H1 (cell line): ENCODE measurements at regions not wholly inside any gene's neighbourhood (a gene's known extent, or its start where the extent isn't known, plus 50 kb on each side); places are given as distances from the start of the nearest gene placed in this dataset.

Experiments
- CHD1 ChIP-seq: IDR thresholded peaks from 2 replicates; pipeline ENCODE4 v1.6.1; 2012; ENCODE audit warnings: low read depth, low read length, improper control_type of control experiment
- POLR2AphosphoS5 ChIP-seq: IDR thresholded peaks from 2 replicates; pipeline ENCODE4 v1.6.1; 2011; ENCODE audit warnings: low read depth, low read length
- SP4 ChIP-seq: IDR thresholded peaks from 2 replicates; pipeline ENCODE4 v1.6.1; 2012; ENCODE audit warnings: low read length, inconsistent platforms
- TAF1 ChIP-seq: IDR thresholded peaks from 2 replicates; pipeline ENCODE4 v1.6.1; 2011; ENCODE audit warnings: mild to moderate bottlenecking, low read depth, low read length
- TF ChIP-seq, protein P1 (sequence below): fragments of 300-600 bp; sonication (generic); IDR thresholded peaks from 2 replicates; pipeline ENCODE4 v1.7.1; 2012; ENCODE audit warnings: low read length, moderate library complexity, mild to moderate bottlenecking, inconsistent platforms; ENCODE audit not compliant: insufficient replicate concordance

DNA sequence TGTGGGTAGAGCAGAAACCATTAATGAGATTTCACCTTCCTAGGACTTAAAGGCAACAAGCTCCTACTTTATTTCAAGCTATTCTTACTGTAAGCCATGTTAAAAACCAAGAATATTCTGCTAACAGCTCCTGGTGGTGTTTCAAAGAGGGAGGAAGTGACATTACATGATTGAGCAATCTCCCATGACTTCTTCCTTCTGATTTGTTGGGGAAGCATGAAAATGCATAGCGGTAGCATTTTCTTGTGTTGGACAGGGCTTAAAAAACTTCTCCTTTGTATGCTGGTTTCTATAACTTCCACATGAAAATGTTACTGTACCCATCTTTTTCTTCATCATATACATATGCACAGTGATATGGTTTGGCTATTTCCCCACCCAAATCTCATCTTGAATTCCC, 297.0 kb upstream of the SNX7 start (continued):
- TF ChIP-seq CHD1 (no peak), TAF1 (no peak), SP4 (no peak), POLR2AphosphoS5 (no peak)
- TF ChIP-seq, protein P1, sequence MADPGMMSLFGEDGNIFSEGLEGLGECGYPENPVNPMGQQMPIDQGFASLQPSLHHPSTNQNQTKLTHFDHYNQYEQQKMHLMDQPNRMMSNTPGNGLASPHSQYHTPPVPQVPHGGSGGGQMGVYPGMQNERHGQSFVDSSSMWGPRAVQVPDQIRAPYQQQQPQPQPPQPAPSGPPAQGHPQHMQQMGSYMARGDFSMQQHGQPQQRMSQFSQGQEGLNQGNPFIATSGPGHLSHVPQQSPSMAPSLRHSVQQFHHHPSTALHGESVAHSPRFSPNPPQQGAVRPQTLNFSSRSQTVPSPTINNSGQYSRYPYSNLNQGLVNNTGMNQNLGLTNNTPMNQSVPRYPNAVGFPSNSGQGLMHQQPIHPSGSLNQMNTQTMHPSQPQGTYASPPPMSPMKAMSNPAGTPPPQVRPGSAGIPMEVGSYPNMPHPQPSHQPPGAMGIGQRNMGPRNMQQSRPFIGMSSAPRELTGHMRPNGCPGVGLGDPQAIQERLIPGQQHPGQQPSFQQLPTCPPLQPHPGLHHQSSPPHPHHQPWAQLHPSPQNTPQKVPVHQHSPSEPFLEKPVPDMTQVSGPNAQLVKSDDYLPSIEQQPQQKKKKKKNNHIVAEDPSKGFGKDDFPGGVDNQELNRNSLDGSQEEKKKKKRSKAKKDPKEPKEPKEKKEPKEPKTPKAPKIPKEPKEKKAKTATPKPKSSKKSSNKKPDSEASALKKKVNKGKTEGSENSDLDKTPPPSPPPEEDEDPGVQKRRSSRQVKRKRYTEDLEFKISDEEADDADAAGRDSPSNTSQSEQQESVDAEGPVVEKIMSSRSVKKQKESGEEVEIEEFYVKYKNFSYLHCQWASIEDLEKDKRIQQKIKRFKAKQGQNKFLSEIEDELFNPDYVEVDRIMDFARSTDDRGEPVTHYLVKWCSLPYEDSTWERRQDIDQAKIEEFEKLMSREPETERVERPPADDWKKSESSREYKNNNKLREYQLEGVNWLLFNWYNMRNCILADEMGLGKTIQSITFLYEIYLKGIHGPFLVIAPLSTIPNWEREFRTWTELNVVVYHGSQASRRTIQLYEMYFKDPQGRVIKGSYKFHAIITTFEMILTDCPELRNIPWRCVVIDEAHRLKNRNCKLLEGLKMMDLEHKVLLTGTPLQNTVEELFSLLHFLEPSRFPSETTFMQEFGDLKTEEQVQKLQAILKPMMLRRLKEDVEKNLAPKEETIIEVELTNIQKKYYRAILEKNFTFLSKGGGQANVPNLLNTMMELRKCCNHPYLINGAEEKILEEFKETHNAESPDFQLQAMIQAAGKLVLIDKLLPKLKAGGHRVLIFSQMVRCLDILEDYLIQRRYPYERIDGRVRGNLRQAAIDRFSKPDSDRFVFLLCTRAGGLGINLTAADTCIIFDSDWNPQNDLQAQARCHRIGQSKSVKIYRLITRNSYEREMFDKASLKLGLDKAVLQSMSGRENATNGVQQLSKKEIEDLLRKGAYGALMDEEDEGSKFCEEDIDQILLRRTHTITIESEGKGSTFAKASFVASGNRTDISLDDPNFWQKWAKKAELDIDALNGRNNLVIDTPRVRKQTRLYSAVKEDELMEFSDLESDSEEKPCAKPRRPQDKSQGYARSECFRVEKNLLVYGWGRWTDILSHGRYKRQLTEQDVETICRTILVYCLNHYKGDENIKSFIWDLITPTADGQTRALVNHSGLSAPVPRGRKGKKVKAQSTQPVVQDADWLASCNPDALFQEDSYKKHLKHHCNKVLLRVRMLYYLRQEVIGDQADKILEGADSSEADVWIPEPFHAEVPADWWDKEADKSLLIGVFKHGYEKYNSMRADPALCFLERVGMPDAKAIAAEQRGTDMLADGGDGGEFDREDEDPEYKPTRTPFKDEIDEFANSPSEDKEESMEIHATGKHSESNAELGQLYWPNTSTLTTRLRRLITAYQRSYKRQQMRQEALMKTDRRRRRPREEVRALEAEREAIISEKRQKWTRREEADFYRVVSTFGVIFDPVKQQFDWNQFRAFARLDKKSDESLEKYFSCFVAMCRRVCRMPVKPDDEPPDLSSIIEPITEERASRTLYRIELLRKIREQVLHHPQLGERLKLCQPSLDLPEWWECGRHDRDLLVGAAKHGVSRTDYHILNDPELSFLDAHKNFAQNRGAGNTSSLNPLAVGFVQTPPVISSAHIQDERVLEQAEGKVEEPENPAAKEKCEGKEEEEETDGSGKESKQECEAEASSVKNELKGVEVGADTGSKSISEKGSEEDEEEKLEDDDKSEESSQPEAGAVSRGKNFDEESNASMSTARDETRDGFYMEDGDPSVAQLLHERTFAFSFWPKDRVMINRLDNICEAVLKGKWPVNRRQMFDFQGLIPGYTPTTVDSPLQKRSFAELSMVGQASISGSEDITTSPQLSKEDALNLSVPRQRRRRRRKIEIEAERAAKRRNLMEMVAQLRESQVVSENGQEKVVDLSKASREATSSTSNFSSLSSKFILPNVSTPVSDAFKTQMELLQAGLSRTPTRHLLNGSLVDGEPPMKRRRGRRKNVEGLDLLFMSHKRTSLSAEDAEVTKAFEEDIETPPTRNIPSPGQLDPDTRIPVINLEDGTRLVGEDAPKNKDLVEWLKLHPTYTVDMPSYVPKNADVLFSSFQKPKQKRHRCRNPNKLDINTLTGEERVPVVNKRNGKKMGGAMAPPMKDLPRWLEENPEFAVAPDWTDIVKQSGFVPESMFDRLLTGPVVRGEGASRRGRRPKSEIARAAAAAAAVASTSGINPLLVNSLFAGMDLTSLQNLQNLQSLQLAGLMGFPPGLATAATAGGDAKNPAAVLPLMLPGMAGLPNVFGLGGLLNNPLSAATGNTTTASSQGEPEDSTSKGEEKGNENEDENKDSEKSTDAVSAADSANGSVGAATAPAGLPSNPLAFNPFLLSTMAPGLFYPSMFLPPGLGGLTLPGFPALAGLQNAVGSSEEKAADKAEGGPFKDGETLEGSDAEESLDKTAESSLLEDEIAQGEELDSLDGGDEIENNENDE: no peak
